Retina (tissue), 1 donor: ENCODE measurements at regions not wholly inside any gene's neighbourhood (a gene's known extent, or its start where the extent isn't known, plus 50 kb on each side); places are given as distances from the start of the nearest gene placed in this dataset.
"Not testable (repeated sequence)": the region's sequence is repeated elsewhere in the genome, so short reads cannot be mapped to it uniquely, and the experiment has no call there.

ENCODE experiments used
- DNase-seq: peaks from one replicate; pipeline ENCODE4 v3.0.0-alpha.2; 2016

DNA sequence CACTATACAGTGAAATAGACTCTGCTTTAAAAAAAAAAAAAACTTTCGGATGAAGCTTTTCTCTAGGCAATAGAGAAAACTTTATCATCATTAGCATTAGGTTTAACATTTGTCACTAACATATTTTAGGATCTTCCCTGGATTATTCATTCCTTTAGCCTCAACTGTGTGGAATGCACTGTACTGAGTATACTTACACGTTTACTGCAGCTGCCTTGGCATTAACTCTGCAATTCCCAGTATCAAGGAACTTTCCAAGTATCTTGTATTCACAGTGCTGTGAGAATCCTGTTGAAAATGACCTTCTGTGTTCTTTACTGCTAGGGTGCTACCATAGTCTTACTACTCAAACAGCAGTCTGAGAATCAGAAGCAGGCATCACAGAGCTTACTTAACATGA, 328.2 kb upstream of the COL3A1 start:
- DNase-seq, result no peak

GRCh38 chr2:188647430-188648070, 326.6 kb upstream of the COL3A1 start:
- DNase-seq, result no peak

GRCh38 chr2:188659656-188660406, 314.3 kb upstream of the COL3A1 start:
- DNase-seq, result no peak

DNA sequence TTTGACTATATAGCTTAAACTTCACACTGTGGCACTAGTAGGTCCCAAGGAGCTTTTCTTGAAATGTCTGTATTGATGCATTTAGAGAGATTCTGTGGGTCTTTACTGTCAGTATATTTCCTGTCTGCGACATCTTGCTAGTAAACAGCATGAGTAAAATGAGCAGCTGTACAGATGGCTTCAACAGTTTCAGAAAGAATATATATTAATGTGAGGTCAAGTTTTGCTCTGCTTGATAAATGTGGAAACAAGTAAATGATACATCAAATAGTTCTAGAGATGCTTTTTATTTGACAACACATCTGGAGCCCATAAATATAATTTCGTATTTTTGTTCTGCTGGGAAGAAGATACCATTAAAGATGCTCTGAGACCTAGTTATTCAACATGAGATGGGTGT, 310.9 kb upstream of the COL3A1 start:
- DNase-seq, result no peak

GRCh38 chr2:188664416-188664815, 309.8 kb upstream of the COL3A1 start:
- no peak for DNase-seq

DNA sequence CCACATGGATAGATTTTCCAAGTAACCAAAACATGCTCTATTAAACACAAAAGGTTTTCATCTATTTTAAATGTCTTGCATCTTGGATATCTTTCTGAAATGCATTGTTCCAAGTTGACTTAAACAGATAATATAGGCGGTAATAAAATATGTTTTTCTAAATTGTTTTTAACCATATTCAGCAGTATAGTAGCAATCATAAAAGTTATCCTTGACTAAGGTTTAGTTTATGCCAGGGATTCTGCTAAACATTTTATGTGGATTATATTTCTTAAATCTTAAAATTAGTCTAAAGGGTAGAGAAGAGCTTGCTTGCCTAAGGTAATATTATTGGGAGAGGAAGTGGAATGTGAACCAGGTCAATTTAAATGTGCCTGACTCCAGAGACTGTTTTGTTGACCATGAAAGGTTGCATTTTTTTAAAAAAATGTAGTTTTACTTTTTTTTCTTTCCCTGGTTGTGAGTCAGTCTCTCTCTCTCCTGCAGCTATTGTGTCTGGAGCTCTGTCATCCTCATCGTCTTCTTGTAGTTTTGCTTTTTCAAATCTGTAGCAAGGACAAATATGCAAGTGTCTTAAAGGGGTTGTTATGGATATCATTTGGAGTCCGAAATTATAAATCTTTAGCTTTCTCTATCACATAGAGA, 309.1 kb upstream of the COL3A1 start:
- DNase-seq, result no peak

DNA sequence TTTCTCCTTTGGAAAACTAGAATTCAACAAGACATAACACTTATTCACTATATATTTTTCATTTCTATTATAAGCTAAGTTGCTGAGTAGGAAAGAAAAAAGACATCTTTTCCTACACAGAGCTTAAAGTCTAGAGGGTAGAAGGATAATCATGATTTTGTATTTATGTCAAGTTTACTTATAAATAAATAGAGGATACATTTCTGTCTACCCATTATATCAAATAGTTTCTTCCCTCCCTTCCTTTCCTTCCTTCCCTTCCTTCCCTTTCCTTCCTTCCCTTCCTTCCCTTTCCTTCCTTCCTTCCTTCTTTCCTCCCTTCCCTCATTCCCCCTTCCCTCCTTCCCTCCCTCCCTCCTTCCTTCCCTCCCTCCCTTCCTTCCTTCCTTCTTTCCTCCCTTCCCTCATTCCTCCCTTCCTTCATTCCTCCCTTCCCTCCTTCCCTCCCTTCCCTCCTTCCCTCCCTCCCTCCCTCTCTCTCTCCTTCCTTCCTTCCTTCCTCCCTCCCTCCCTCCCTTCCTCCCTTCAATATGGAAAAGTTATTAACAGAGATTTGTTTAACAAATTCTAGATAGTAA, 308.4 kb upstream of the COL3A1 start:
- DNase-seq, result no peak

DNA sequence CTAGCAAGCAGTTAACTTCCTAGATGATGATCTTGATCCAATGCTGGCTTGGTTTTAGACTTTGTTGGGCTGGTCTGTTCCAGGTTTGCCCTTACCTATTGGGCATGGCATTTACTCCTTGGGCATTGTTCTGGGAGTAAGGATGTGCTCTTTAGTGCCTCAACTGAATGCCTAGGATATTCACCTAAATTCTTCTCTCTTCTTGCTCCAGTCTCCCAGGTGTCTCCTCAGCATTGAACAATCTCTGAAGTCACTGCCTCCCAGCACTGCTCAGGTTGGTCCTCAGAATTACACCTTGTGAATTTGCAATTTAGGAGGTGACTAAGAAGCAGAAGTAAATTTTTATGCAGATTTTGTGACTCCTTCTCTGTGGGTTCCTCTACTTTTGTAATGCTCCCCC, 307.7 kb upstream of the COL3A1 start:
- no peak for DNase-seq

DNA sequence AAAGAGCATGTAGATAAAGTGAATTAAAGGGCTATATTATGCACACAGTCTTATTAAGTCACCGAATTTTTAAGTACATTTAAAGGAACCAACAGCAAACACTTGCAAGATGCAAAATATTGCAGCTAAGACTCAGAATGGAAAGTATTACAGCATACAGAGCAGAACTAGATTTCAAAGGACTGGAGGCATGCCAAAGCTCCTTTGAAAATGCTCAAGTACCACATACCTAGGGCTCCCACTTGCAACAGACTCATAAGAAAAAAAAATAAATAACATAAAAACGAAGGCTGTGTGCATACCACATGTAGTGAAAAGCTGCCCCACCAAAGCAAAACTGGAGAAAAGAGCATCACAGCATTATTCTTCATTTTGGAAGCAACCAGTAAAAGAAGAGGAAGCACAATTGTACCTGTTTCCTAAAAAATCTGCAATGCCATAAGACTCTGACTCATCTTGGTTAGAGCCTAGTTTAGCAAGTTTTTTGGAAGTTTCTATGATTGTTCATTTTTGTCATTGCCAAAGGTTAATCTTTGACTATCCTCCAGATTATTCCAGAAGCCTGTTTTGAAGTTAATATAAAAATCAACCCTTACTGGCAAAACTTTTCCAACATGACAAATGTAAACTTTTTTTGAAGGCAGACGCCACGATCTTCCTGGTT, 306.0 kb upstream of the COL3A1 start:
- no peak for DNase-seq

- DNase-seq, result no peak
Measured at GRCh38 chr2:188675391-188676009, 298.7 kb upstream of the COL3A1 start.

DNA sequence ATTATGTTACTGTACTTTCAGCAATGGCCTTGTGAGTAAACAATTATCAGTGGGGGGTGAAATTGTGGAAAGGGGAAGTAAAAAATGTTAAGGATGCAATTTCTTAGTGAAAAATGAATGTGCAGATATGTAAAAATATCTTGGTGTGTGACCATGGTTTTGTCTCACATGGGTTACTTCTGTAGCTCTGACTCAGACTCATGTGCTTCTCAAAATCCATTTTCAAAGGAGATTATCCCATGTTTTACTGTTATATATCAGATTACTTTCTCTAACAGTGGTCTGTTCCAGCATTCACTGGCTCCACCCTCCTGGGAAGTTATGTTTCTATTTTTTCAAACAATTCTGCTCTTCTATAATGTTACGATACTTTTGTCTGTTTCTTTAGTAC, 298.2 kb upstream of the COL3A1 start:
- DNase-seq, result no peak

GRCh38 chr2:188677142-188677541, 297.0 kb upstream of the COL3A1 start:
- no peak for DNase-seq

- no peak for DNase-seq
Measured at GRCh38 chr2:188678882-188679281, 295.3 kb upstream of the COL3A1 start.

- DNase-seq, result no peak
Measured at GRCh38 chr2:188682838-188683237, 291.3 kb upstream of the COL3A1 start.

GRCh38 chr2:188684795-188685194, 289.4 kb upstream of the COL3A1 start:
- no peak for DNase-seq

DNA sequence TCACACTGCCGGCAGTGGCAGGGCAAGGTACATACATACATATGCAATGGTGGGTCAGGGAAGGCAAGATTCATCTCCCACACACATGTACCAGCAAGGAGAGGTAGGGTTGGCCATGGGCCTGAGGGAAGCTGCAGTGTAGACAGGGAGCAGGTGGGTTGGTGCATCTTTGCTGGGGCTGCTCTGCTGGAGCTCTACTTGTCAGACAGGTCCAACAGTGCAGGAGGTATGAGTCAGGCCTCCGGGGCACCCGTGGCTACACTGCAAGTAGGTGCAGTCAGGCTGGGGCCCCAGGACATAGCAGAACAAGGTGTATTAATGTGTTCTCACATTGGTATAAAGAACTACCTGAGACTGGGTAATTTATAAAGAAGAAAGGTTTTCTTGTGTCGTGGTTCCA, 281.1 kb upstream of the COL3A1 start:
- no peak for DNase-seq

GRCh38 chr2:188693771-188694170, 280.4 kb upstream of the COL3A1 start:
- DNase-seq, result no peak

GRCh38 chr2:188695953-188696352, 278.2 kb upstream of the COL3A1 start:
- no peak for DNase-seq

GRCh38 chr2:188698151-188698550, 276.0 kb upstream of the COL3A1 start:
- DNase-seq, result not testable (repeated sequence)

DNA sequence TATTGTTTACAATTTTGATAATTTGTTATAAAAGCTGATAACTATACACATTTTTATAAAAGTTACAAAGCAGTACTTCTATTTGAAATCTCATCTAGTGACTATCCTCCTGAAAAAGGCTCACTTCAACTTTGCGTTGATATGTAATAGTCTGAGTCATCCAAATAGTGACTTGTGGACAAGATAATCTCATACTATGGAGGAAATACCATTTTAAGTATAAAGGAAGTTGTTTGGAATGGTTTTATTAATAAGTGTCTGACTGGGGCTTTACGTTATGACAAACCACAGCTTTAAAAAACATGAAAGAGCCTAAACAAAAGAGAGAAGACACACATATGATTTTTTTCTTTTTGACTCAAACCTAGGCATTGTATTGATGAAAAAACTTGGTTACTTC, 272.3 kb upstream of the COL3A1 start:
- no peak for DNase-seq

GRCh38 chr2:188705191-188705590, 269.0 kb upstream of the COL3A1 start:
- no peak for DNase-seq

DNA sequence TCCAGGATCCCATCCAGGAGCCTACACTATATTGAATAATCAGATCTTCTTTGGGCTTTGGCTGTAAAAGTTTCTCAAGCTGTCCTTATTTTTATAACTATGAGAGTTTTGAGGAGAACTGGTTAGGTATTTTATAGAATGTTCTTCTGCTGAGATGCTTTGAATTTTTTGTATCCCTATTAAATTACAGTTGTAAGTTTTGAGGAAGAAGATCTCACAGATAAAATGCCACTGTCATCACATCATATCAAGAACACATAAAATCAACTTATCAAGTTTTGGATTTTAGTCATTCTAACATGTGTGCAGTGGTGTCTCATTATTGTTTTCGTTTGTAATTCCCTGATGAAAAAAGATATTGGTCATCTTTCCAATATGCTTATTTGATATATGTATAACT, 260.2 kb upstream of the COL3A1 start:
- no peak for DNase-seq
